Erythroblast (primary cell): ENCODE measurements at regions not wholly inside any gene's neighbourhood (a gene's known extent, or its start where the extent isn't known, plus 50 kb on each side); places are given as distances from the start of the nearest gene placed in this dataset.
A peak's percentile ranks its signal among the peaks of the same experiment; 100 is the strongest.

Experiments
- DNase-seq, 2 experiments: peaks; one replicate each; lab custom pipeline; 2025; lab: John Stamatoyannopoulos, UW
- GATA1 ChIP-seq: IDR thresholded peaks from 2 replicates; pipeline ENCODE4 v1.6.1; 2011; ENCODE audit warnings: low read depth, mild to moderate bottlenecking, control low read depth, low read length, moderate library complexity
- POLR2A ChIP-seq: IDR thresholded peaks from 2 replicates; pipeline ENCODE4 v1.6.1; 2011; ENCODE audit warnings: mild to moderate bottlenecking, low read length

- no peak for DNase-seq
These were observed 328.8 kb downstream of the MIAT start for GRCh38 chr22:26985931-26986782.

GRCh38 chr22:26986884-26987283, 329.5 kb downstream of the MIAT start:
- DNase-seq: no peak
- TF ChIP-seq POLR2A: no peak
- TF ChIP-seq GATA1: no peak

More at GRCh38 chr22:26985931-26986782, 328.8 kb downstream of the MIAT start:
- TF ChIP-seq POLR2A (no peak), GATA1 (no peak)

GRCh38 chr22:26990503-26991189, 333.3 kb downstream of the MIAT start:
- TF ChIP-seq POLR2A (no peak), GATA1 (no peak)
- DNase-seq: no peak

GRCh38 chr22:26992556-26992955, 335.2 kb downstream of the MIAT start:
- TF ChIP-seq GATA1: no peak
- TF ChIP-seq POLR2A: no peak
- DNase-seq: no peak

- DNase-seq: no peak
- no peak for TF ChIP-seq GATA1
- TF ChIP-seq POLR2A: no peak
These were observed 336.5 kb downstream of the MIAT start for GRCh38 chr22:26993886-26994285.

- no peak for TF ChIP-seq GATA1
- TF ChIP-seq POLR2A: no peak
- DNase-seq: no peak
These were observed 337.4 kb downstream of the MIAT start for GRCh38 chr22:26994801-26995200.

- no peak for DNase-seq
- TF ChIP-seq POLR2A: no peak
- no peak for TF ChIP-seq GATA1
These were observed 337.8 kb downstream of the MIAT start for GRCh38 chr22:26995235-26995634.

GRCh38 chr22:26996154-26996553, 338.8 kb downstream of the MIAT start:
- TF ChIP-seq POLR2A: no peak
- DNase-seq: no peak

GRCh38 chr22:26998129-26998528, 340.7 kb downstream of the MIAT start:
- DNase-seq: no peak
- TF ChIP-seq GATA1 (no peak), POLR2A (no peak)

GRCh38 chr22:26998716-26999115, 341.3 kb downstream of the MIAT start:
- DNase-seq: no peak
- no peak for TF ChIP-seq GATA1
- TF ChIP-seq POLR2A: no peak

- DNase-seq: no peak
- TF ChIP-seq GATA1 (no peak), POLR2A (no peak)
These were observed 345.9 kb downstream of the MIAT start for GRCh38 chr22:27003297-27003696.

GRCh38 chr22:27004434-27004833, 347.0 kb downstream of the MIAT start:
- TF ChIP-seq POLR2A: no peak
- TF ChIP-seq GATA1: no peak
- peak in 1 of 2 experiments; percentile 7 for DNase-seq

GRCh38 chr22:27008454-27008853, 351.1 kb downstream of the MIAT start:
- DNase-seq: no peak
- TF ChIP-seq GATA1 (no peak), POLR2A (no peak)

GRCh38 chr22:27011133-27011532, 353.7 kb downstream of the MIAT start:
- DNase-seq: no peak
- TF ChIP-seq GATA1: no peak
- TF ChIP-seq POLR2A: no peak

GRCh38 chr22:27011717-27012116, 354.3 kb downstream of the MIAT start:
- DNase-seq: no peak

More at GRCh38 chr22:27011717-27012116, 354.3 kb downstream of the MIAT start:
- no peak for TF ChIP-seq POLR2A
- TF ChIP-seq GATA1: no peak
